ENCODE measurements at regions not wholly inside any gene's neighbourhood (a gene's known extent, or its start where the extent isn't known, plus 50 kb on each side); places are given as distances from the start of the nearest gene placed in this dataset.
"Not testable (repeated sequence)": the region's sequence is repeated elsewhere in the genome, so short reads cannot be mapped to it uniquely, and the experiment has no call there.

DNA sequence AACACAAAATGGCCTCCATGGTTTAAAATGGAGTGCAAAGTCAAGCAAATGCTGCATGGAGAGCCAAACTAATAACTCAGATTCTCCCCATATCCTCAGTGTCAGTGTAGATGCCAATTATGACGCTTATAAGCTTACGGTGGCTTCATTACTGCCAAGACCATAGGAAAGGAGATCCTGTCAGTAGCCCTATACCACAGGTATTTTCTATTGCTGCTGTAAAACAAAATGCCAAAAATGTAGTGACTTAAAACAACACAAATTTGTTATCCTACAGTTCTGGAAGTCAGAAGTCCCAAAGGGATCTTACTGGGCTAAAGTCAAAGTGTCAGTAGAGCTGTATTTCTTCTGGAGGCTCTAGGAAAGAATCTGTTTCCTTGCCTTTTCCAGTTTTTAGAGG is 149.8 kb upstream of the GBE1 start:
- DNase-seq (ENCODE audit: low read depth) = no peak

- no peak for DNase-seq (ENCODE audit: low read depth)
These were observed 148.9 kb upstream of the GBE1 start for GRCh38 chr3:81910244-81910852.

DNA sequence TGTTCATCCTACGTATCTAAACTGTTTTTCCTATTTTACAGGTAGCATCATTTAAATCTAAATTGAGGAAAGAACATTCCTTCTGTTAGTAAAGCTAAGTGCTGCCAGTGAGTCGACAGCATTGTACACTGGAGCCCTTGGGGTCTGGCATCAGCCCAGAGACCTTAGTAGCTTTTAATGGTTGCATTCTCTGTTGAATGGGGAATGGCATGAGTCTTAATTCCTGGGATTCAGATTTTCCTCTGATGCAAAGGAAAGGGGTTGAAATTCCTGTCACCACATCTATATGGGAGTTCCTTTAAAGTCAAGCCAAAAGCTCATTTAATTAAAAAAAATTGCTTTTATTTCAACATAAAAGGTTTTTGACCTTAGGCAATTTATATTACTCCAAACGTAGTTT is 148.4 kb upstream of the GBE1 start:
- DNase-seq (ENCODE audit: low read depth) = no peak

DNA sequence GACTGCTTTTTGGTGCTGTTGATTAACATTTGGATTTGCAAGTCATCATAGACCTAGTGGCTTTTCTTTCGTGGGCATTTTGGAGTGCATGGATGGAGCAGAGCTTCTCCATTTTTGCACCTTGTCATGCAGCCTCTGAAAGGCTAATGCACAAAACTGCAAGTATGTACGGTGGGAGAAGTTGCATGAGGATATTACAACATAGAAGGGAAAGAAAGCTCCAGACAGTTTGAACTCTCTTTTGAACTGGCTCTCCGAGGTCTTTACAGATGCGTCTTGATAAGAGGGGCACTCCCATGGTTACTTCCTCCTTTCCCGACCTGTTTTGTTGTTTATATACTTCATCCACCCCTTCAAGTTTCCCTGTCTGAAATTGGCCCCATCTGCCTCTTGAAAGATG is 147.1 kb upstream of the GBE1 start:
- no peak for DNase-seq (ENCODE audit: low read depth)

DNA sequence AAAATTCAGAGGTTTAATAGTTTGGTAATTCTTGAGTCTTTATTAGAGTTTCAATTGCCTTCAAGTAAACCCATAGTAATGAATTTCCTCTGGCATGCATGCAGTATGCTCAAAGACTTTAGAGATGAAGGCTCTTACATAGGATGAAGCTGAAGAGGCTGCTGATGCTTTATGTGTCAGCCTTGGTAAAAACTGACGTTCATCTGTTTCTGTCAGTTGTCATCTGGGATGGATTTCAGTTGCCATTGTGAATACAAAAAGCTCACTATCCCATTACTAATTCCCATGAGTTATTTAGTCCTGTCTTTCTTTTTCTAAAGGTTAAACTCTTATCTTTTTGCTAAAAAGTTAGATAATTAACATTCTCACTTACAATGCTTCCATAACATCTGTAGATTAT is 136.9 kb upstream of the GBE1 start:
- DNase-seq (ENCODE audit: low read depth) = no peak

DNA sequence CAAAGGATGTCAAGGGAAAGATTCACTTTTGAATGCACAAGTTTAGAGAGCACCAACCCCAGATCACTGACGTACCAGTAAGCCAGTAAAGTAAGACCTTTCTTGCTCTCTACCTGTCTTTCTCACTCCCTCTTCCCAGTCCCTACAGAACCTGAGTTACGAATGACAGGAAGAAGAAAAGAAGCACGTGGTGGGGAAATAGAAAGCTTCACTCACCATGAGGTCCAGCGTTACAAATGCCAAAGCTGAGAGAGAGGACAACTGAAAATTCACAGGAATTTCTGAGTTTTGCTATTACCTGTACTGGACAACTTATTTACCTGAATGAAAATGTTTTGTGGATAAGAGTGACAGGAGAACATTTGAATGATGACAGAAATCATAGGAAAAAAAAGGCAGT is 133.2 kb upstream of the GBE1 start:
- no peak for DNase-seq (ENCODE audit: low read depth)

GRCh38 chr3:81891055-81891895 is 129.8 kb upstream of the GBE1 start:
- DNase-seq (ENCODE audit: low read depth) = no peak

- no peak for DNase-seq (ENCODE audit: low read depth)
These were observed 127.6 kb upstream of the GBE1 start for GRCh38 chr3:81888914-81889557.

DNA sequence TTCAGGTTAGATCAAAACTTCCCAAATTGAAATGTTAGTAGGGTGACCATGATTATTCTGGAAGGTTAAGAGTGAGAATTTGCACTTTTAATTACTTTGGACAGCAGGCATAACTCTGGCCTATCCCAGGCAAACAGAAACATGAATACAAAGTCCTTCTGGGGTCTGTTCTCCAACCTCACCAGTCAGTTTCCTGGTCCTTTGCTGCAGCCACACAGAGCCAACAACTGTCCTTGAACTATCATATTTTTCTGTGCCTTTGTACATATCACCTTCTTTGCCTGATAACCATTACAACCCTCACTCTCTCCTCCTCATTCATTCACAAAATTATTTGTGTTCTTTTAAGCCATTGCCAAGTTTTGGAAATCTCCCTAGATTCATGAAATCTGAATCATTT is 126.0 kb upstream of the GBE1 start:
- DNase-seq (ENCODE audit: low read depth) = no peak

GRCh38 chr3:81886081-81886480 is 124.6 kb upstream of the GBE1 start:
- no peak for DNase-seq (ENCODE audit: low read depth)

GRCh38 chr3:81884791-81885190 is 123.3 kb upstream of the GBE1 start:
- DNase-seq (ENCODE audit: low read depth) = no peak

DNA sequence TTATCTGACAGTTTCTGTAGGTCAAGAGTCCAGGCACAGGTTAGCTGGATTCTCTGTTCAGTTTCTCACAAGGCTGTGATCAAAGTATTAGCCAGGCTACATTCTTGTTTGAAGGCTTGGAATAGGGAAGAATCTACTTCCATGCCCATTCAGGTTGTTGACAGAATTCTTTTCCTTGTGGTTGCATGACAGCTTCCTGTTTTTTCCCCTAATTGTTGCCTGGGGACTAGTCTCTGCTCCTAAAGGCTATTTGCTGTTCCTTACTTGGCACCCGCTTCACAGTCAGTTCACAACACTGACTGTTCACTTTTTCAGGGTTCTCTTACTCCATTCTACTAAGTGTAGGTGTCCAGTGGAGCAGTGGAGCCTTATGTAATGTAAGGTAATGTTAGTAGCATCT is 115.4 kb upstream of the GBE1 start:
- no peak for DNase-seq (ENCODE audit: low read depth)

GRCh38 chr3:81874738-81875137 is 113.3 kb upstream of the GBE1 start:
- no peak for DNase-seq (ENCODE audit: low read depth)

DNA sequence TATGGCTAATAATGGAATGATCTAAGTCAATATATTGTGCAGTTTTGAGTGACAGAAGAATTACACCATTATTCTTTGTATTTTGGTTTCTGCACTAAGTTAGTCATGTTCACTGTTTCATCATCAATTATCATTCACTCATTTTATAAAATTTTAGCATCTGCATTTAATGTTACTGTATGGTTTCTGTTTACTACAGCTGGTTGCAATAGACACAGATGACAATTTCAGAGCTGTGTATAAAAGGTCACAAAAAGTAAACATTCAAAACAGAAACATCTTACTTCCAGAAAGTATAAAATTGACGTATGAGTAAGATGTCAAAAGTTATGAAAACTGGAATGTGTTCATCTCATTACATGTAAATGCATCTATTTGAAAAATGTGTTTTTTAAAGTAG is 111.1 kb upstream of the GBE1 start:
- no peak for DNase-seq (ENCODE audit: low read depth)

DNA sequence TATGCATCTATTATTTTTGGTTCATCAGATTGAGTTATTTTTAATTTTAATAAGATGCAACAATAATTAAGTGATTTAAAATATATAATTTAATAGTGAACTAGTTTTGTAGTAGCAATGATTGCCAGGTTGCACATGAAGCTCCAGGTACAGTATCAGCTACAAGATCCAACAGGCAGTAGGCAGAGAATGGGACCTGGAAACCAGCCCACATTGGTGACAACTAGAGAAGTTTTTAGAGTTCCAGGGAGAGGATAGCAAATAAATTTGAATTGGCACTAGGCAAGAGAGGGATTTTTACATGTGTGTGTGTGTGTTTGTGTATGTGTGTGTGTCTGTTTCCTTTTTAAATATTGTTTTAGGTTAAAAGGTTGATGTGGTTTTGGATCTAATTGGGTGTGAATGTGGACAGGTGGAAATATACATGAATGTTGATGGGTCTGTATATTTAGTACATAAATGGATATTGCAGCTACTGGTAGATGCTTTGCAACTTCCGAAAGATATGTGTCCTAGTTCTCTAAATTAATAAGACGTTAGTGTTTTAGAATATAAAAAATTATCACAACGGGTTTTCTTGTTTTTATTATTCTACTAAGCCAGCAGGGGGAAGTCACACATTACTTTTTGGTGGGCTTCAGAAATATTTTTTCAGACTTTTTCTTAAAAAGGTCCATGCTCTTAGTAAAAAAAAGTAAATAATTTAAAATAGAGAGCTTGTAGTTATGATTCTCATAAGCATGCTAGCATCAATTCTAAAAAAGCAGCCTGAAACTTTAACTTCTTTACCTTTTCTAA is 110.1 kb upstream of the GBE1 start:
- no peak for DNase-seq (ENCODE audit: low read depth)

GRCh38 chr3:81869382-81869781 is 107.9 kb upstream of the GBE1 start:
- no peak for DNase-seq (ENCODE audit: low read depth)

GRCh38 chr3:81868597-81868996 is 107.2 kb upstream of the GBE1 start:
- DNase-seq (ENCODE audit: low read depth) = no peak

DNA sequence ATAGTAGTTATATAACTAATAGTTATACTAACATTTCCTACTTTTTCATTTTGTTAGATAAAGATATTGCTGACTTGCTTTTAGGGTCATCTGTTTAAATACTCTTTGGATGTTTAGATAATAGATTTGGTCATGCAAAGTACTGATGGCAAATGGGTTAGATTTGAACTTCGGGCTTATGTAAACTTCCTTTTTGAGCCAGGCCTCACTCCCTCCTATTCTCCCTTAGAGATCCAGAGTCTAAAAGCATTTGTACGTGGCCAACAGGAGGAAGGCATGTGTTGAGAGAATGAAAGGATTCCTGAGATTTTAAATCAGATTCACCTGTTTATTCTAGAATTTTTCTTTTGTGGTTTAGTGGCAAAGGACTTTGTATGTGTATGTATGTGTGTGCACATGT is 106.4 kb upstream of the GBE1 start:
- DNase-seq (ENCODE audit: low read depth) = no peak

DNA sequence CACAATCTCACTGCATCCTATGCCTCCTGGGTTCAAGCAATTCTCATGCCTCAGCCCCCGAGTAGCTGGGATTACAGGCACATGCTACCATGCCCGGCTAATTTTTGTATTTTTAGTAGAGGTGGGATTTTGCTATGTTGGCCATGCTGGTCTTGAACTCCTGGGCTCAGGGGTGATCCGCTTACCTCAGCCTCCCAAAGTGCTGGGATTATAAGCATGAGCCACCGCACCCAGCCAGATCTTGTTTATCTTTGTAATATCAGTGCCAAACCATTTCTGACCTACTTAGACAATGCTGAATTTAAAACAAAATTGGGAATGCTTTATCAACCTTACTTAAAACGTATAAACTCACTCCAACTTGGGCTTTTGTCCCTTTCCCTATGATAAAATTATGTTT is 103.7 kb upstream of the GBE1 start:
- not testable (repeated sequence) for DNase-seq (ENCODE audit: low read depth)

- DNase-seq (ENCODE audit: low read depth) = no peak
These were observed 102.8 kb upstream of the GBE1 start for GRCh38 chr3:81864272-81864671.

GRCh38 chr3:81863756-81864155 is 102.3 kb upstream of the GBE1 start:
- no peak for DNase-seq (ENCODE audit: low read depth)

DNA sequence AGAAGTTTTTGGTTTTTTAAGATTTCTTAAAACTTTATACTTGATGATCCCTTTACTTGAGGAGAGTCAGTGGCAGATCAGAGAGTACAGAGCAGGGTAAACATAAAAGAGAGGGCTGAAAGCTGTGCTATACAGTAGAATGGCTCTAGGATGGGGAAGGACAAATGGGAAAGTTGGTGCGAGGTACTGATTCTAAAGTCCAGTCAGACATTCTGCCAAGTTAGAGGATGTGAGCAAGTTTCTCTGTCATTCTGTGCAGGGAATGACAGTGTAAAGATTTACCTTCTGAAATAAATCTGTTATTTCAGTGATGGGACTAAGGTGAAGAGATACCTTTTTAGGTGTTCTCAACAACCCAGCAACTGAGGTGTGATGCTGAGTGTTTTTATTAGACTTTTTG is 100.1 kb upstream of the GBE1 start:
- no peak for DNase-seq (ENCODE audit: low read depth)

GRCh38 chr3:81859524-81859923 is 98.1 kb upstream of the GBE1 start:
- DNase-seq (ENCODE audit: low read depth) = no peak

Measured in activated gamma-delta T cell treated with anti-CD3 and anti-CD28 coated beads, Interleukin-2, amount 50 U/mL, for 16 hours (primary cell).